ENCODE measurements at regions not wholly inside any gene's neighbourhood (a gene's known extent, or its start where the extent isn't known, plus 50 kb on each side); places are given as distances from the start of the nearest gene placed in this dataset.

DNA sequence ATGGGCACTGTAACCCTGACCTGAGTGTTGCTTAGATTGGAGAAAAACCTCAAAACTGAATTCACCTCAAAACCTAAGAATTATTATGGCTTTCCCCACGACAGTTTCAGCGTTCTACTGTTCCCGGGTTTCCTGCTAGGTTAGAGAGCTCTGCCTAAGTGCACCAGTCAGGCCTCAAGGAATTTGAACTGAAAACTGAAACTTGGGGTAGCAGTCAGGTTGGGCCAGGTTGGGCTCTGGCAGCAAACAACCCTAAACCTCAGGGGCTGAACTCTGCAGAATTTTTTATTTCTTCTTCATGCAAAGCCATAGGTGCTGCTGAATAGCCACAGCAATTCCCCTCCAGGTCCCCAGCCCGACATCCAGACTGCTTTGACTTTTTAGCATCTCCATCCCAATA lies 437.0 kb upstream of the PROX1 start:
- TF ChIP-seq, protein P1, sequence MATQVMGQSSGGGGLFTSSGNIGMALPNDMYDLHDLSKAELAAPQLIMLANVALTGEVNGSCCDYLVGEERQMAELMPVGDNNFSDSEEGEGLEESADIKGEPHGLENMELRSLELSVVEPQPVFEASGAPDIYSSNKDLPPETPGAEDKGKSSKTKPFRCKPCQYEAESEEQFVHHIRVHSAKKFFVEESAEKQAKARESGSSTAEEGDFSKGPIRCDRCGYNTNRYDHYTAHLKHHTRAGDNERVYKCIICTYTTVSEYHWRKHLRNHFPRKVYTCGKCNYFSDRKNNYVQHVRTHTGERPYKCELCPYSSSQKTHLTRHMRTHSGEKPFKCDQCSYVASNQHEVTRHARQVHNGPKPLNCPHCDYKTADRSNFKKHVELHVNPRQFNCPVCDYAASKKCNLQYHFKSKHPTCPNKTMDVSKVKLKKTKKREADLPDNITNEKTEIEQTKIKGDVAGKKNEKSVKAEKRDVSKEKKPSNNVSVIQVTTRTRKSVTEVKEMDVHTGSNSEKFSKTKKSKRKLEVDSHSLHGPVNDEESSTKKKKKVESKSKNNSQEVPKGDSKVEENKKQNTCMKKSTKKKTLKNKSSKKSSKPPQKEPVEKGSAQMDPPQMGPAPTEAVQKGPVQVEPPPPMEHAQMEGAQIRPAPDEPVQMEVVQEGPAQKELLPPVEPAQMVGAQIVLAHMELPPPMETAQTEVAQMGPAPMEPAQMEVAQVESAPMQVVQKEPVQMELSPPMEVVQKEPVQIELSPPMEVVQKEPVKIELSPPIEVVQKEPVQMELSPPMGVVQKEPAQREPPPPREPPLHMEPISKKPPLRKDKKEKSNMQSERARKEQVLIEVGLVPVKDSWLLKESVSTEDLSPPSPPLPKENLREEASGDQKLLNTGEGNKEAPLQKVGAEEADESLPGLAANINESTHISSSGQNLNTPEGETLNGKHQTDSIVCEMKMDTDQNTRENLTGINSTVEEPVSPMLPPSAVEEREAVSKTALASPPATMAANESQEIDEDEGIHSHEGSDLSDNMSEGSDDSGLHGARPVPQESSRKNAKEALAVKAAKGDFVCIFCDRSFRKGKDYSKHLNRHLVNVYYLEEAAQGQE (IDR thresholded peaks at IDR 0.05; ENCODE audit: insufficient read depth in 1 of 2, low read depth in 2 of 2, low read length in 2 of 2): no peak
- no peak for TF ChIP-seq TAF1 (IDR thresholded peaks at IDR 0.05; ENCODE audit: borderline replicate concordance, insufficient read depth, low read length)
- no peak for TF ChIP-seq FOXP2 (optimal IDR thresholded peaks at IDR 0.05; ENCODE audit: borderline replicate concordance, extremely low read depth, extremely low read length, insufficient read depth)
- no peak for TF ChIP-seq SIN3A (IDR thresholded peaks at IDR 0.05; ENCODE audit: borderline replicate concordance, insufficient read depth, low read length)

DNA sequence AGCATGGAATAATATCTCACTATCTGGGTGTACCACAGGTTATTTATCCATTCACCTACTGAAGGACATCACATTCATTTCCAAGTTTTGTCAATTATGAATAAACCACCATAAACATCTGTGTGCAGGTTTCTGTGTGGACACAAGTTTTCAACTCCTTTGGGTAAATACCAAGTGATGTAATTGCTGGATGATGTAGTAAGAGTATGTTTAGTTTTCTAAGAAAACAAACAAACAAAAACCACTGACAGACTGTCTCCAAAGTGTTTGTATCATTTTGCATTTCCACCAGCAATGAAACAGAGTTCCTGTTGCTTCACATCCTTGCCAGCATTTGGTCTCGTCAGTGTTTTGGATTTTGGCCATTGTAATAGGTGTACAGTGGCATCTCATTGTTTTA lies 435.7 kb upstream of the PROX1 start:
- TF ChIP-seq SIN3A (IDR thresholded peaks at IDR 0.05; ENCODE audit: borderline replicate concordance, insufficient read depth, low read length): no peak
- TF ChIP-seq, protein P1 (IDR thresholded peaks at IDR 0.05; ENCODE audit: insufficient read depth in 1 of 2, low read depth in 2 of 2, low read length in 2 of 2): no peak

DNA sequence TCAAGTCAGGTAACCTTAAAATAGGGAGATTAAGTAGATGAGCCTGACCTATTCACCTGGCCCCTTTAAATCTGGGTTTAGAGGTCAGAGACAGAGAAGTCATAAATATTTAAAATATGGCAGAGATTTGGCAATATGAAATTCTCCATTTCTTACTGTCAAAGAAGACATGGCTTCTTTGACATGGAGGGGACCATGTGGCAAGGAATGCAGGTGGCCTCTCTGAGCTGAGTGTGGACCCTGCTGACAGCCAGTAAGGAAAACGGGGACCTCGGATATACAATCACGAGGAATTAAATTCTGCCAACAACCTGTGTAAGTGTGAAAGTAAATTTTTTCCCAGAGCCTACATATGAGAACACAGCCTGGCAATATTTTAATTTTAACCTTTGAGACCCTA lies 427.5 kb upstream of the PROX1 start:
- TF ChIP-seq SIN3A (IDR thresholded peaks at IDR 0.05; ENCODE audit: borderline replicate concordance, insufficient read depth, low read length): no peak
- TF ChIP-seq POLR2AphosphoS5 (IDR thresholded peaks at IDR 0.05; ENCODE audit: low read depth, low read length): no peak
- no peak for TF ChIP-seq FOXP2 (optimal IDR thresholded peaks at IDR 0.05; ENCODE audit: borderline replicate concordance, extremely low read depth, extremely low read length, insufficient read depth)
- TF ChIP-seq, protein P1 (IDR thresholded peaks at IDR 0.05; ENCODE audit: insufficient read depth in 1 of 2, low read depth in 2 of 2, low read length in 2 of 2): no peak
- no peak for TF ChIP-seq TAF1 (IDR thresholded peaks at IDR 0.05; ENCODE audit: borderline replicate concordance, insufficient read depth, low read length)

DNA sequence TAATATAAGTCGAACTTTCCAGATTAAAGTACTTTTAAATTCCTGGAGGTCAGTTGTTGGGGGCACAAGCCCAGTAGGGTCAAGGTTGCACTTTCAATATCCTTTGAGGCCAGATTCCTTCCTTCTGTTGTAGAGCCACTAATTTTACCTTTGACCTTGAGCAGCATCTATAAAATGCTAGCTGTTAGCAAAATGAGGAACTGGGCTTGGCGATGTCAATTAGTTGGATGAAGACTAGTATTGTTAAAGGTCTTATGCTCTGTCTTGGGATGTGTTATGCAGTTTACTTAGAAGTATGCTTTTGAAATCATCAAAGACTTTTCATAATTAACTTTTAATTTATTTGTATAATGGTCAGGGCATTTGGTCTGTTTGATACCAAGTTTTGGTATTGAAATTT lies 425.9 kb upstream of the PROX1 start:
- TF ChIP-seq FOXP2 (optimal IDR thresholded peaks at IDR 0.05; ENCODE audit: borderline replicate concordance, extremely low read depth, extremely low read length, insufficient read depth) (no peak), POLR2AphosphoS5 (IDR thresholded peaks at IDR 0.05; ENCODE audit: low read depth, low read length) (no peak)

DNA sequence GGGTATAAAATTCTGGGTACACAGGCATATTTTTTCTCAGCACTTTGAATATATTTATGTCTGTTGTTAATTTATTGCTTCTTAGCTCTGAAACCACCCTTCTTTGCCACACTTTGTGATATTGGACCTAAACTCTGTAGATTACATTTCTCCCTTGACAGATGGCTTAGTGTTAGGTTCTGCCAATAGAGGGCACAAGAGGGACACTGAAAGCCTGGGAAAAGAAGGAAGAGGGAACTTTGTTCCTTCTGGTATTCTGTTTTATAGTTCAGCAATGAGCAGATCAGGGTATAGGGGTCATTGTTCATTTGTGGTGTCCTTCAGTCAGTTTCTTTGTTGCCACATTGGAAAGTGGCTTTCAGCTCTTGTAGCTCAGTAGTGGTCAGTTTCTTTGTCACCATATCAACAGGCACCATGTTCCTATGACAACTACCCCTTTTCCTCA lies 423.5 kb upstream of the PROX1 start:
- TF ChIP-seq, protein P1 (IDR thresholded peaks at IDR 0.05; ENCODE audit: insufficient read depth in 1 of 2, low read depth in 2 of 2, low read length in 2 of 2): no peak
- TF ChIP-seq TAF1 (IDR thresholded peaks at IDR 0.05; ENCODE audit: borderline replicate concordance, insufficient read depth, low read length) (no peak), FOXP2 (optimal IDR thresholded peaks at IDR 0.05; ENCODE audit: borderline replicate concordance, extremely low read depth, extremely low read length, insufficient read depth) (no peak), SIN3A (IDR thresholded peaks at IDR 0.05; ENCODE audit: borderline replicate concordance, insufficient read depth, low read length) (no peak)
